H1 (cell line): ENCODE measurements at regions not wholly inside any gene's neighbourhood (a gene's known extent, or its start where the extent isn't known, plus 50 kb on each side); places are given as distances from the start of the nearest gene placed in this dataset.

Experiments used
- BACH1 ChIP-seq: IDR thresholded peaks from 2 replicates; pipeline ENCODE4 v1.6.1; 2012; ENCODE audit warnings: low read length, improper control_type of control experiment
- BRCA1 ChIP-seq: IDR thresholded peaks from 2 replicates; pipeline ENCODE4 v1.6.1; 2012; ENCODE audit warnings: low read depth, low read length, improper control_type of control experiment
- CREB1 ChIP-seq: IDR thresholded peaks from 2 replicates; pipeline ENCODE4 v1.6.1; 2012; ENCODE audit warnings: inconsistent platforms
- SAP30 ChIP-seq: fragments of 300-600 bp; sonication (generic); IDR thresholded peaks from 2 replicates; pipeline ENCODE4 v1.7.1; 2012; ENCODE audit warnings: low read length, moderate library complexity, mild to moderate bottlenecking, inconsistent platforms; ENCODE audit not compliant: insufficient read depth, insufficient replicate concordance
- TEAD4 ChIP-seq: IDR thresholded peaks from 2 replicates; pipeline ENCODE4 v1.6.1; 2012; ENCODE audit warnings: low read depth, low read length, inconsistent platforms, mixed read lengths
- TF ChIP-seq, protein P1 (sequence below): IDR thresholded peaks from 2 replicates; pipeline ENCODE4 v1.6.1; 2012; ENCODE audit warnings: low read length, inconsistent platforms

DNA sequence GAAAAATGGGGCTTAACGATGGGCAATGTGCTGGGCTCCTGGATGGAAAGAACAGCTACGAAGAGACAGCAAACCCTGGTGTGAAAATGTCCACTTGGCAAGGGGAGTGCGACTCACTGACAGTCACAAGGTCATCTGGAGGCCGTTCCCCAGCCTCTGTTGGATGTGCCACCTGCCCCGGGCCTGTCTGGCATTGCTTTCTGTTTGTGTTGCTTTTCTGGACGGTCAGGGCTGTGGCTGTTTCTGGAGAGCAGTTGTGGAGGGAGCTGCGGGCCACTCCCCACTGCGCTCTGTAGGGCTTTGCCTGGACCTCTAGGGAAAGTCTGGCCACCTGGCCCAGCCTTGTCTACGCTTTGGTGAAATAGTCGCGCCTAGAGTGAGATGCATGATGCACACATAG, 185.3 kb downstream of the IRX1 start (continued):
- TF ChIP-seq, protein P1, sequence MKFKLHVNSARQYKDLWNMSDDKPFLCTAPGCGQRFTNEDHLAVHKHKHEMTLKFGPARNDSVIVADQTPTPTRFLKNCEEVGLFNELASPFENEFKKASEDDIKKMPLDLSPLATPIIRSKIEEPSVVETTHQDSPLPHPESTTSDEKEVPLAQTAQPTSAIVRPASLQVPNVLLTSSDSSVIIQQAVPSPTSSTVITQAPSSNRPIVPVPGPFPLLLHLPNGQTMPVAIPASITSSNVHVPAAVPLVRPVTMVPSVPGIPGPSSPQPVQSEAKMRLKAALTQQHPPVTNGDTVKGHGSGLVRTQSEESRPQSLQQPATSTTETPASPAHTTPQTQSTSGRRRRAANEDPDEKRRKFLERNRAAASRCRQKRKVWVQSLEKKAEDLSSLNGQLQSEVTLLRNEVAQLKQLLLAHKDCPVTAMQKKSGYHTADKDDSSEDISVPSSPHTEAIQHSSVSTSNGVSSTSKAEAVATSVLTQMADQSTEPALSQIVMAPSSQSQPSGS: no peak
- TF ChIP-seq BRCA1 (no peak), SAP30 (no peak), TEAD4 (no peak), CREB1 (no peak), BACH1 (no peak)
